Embryonic facial prominence (tissue), 1 donor: ENCODE measurements at regions not wholly inside any gene's neighbourhood (a gene's known extent, or its start where the extent isn't known, plus 50 kb on each side); places are given as distances from the start of the nearest gene placed in this dataset.
A peak's percentile ranks its signal among the peaks of the same experiment; 100 is the strongest.

ENCODE experiments used
- DNase-seq: peaks from one replicate; pipeline ENCODE4 v3.0.0-alpha.2; 2016; ENCODE audit errors: extremely low spot score

DNA sequence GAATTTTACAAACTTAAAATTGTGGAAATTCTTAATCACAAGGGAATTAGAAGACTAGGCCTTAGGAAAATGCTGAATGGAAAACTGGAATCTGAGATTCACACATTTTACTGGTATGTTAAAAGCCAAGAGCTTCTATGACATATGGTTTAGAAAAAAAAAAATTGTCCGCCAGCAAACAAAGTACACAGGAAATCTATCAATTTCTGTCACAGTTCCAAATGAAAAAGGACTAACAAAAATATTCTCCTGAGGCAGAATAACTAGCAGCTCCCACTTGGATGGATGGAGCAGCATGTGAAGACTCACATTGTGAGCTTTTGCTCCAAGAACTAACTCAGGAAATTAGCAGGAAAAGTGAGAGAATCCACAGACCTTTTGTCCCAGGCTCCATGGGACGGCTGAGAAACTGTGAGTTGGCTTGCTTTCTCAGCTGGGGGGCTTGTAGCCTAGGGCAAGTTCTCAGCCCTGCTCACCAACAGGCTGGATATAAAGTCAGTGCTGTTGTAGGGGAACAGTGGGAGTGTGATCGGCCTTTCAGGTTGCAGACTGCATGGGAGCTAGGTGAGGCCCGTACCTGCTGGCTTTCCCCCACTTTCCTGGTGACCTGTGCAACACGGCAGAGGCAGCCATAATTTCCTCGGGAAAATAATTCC lies 731.1 kb upstream of the SGO1 start:
- no peak for DNase-seq

DNA sequence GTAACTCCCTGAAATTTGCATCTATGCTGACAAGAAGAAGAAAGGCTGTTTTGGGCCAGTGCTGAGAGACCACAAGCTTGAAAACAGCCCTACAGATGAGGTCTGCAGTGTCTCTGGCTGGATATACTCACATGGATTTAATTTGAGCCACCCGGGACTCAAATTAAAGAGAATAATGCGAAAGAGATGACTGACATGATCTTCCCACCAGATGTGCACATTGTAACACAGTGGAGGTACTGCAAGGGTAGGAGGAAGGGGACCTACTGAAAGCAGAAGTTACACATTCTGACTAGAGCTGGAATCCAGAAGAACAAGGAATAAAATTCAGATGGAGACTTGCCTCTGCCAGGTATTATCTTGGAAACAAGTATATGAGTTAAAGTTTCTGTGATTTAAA lies 728.3 kb upstream of the SGO1 start:
- peak; percentile 47 for DNase-seq

DNA sequence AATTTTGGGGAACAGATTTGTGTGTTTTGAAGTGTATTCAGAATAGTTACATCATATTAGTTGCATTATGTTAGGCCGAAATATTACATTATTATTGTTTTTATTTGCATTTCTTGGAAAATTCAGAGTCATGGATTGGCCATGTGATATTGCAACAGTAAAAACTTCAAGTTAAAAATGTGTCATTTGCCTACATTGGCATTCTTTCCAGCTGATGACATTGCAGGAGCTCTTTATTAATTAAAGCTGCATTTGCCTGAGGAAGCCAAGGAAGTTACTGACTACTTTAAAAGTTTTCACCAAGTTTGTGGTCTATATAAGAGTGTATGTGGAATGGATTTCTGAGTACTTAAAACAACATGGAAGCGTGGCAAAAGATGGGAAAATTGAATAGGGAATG lies 726.4 kb upstream of the SGO1 start:
- DNase-seq = no peak

GRCh38 chr3:20909511-20909910 lies 723.5 kb upstream of the SGO1 start:
- no peak for DNase-seq

DNA sequence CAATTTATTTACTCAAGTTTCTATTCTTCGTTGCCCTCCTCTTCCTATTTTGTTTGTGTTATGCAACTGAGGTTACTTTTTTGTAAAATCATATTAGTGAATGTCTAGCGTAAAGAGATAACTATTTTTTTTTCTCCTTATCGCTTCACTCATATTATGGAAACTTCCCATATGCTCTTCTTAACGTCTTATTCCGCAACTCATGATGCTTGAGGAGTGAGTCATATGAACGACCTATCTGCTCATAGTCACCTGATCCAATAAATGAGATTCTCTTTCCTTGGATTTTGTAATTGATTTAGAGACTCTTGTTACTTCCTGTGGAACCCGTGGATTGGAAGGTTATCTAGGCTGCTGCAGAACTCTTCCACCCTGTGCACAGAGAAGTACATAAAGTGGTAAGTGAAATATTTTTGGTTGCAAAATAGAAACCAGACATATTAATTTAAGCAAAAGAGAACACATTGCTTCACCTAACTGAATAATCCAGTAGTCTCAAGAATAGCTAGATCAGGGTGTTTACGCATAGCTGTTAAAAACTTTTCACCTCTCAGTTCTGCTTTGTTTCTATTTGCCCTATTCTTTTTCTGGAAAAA lies 719.3 kb upstream of the SGO1 start:
- DNase-seq = no peak

DNA sequence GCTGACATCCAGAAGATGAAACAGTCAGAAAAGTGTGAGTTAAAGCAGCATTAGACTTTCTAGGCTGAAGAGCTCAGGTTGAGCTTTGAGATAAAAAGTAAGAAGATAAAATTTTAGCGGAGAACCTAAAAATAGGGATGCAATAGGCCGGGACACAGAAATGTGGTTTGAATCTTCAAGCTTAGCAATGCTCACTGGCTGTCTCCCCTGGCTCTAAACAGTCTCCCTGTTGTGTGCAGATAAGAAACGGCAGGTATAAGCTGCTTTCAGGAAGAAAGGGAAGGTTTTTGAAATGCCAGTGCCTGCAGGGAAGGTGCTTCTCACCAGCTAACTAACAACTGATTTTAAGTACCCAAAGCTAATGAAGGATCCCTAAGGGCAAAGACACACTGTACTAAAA lies 718.7 kb upstream of the SGO1 start:
- DNase-seq = no peak

DNA sequence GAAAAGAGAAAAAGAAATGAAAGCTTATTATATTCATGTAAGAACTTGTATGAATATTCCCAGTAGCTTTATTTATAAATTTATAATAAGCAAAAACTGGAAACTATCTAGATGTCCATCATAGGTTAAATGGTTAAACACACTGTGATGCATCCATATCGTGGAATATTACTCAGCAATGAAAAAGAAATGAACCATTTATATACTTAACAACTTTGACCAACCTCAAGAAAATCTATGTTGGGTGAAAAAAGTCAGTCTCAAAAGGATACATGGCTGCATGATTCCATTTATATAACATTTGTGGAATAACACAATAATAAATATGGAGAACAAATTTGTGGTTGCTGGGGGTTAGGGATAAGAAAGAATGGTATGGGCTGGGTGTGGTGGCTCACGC lies 713.0 kb upstream of the SGO1 start:
- DNase-seq = no peak

- no peak for DNase-seq
Measured at GRCh38 chr3:20890111-20890519, 704.1 kb upstream of the SGO1 start.

DNA sequence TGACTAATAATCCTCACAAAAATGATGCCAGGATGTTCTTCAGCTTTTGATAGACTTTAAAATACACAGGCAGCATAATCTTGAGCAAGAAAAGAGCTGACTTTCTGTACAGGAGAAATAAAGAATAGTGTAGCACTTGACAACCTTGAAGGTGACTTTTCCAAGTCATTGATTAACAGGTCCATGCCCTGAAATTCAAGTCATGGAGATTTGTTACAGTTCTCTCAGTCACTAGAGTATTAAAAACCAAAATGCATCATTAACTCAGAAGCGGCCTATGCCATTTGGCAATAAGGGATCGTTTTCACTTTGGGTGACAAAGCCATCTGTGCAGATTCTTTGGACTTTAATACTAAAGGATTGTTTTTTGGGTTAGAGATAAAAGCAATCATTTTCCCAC lies 692.7 kb upstream of the SGO1 start:
- DNase-seq = no peak

GRCh38 chr3:20873235-20873634 lies 687.2 kb upstream of the SGO1 start:
- no peak for DNase-seq

- DNase-seq = no peak
Measured at GRCh38 chr3:20870106-20870899, 684.3 kb upstream of the SGO1 start.

- no peak for DNase-seq
Measured at GRCh38 chr3:20865803-20866202, 679.8 kb upstream of the SGO1 start.

GRCh38 chr3:20861454-20861853 lies 675.4 kb upstream of the SGO1 start:
- DNase-seq = no peak

- DNase-seq = no peak
Measured at GRCh38 chr3:20857636-20858035, 671.6 kb upstream of the SGO1 start.

- no peak for DNase-seq
Measured at GRCh38 chr3:20853890-20854289, 667.9 kb upstream of the SGO1 start.

- no peak for DNase-seq
Measured at GRCh38 chr3:20852712-20853111, 666.7 kb upstream of the SGO1 start.

GRCh38 chr3:20849975-20850374 lies 664.0 kb upstream of the SGO1 start:
- no peak for DNase-seq

GRCh38 chr3:20846832-20847231 lies 660.8 kb upstream of the SGO1 start:
- DNase-seq = no peak

DNA sequence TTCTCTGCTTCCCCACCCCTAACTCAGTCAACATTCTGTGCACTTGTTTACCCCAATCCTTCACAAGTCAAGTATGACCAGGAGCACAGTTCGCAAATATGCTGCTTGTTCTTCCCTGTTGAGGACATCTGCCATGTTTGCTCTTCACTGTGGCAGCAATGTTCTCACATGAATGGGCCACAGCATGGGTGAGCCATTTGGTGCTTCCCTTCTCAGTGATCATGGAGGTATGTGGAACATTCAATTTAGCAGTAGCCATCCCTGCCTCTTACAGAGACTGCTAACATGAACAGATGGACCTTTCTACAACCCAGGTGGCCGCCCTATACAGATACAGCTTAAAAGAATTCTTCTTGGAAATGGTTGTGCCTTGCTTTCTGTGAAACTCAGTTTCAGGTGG lies 660.1 kb upstream of the SGO1 start:
- no peak for DNase-seq

DNA sequence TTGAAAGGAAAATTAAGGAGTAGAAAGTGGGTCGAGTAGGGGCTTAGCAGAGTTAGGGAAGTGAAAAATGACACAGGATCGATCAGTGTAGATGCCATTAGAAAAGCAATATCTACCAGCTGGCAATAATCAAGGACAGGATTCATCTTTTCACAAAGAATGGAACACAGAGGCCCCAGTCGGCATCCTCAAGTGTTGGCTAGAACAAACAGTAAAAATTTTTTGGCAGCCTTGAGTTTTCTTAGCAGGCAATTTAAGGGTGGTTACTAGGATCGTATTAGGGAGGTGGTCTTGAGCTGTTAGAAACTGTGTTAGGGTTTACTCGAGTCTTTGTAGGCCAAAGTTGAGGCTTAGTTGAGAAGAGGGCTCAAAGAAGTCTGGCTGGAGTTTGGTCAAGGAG lies 658.8 kb upstream of the SGO1 start:
- no peak for DNase-seq

- DNase-seq = no peak
Measured at GRCh38 chr3:20842594-20843436, 656.8 kb upstream of the SGO1 start.

DNA sequence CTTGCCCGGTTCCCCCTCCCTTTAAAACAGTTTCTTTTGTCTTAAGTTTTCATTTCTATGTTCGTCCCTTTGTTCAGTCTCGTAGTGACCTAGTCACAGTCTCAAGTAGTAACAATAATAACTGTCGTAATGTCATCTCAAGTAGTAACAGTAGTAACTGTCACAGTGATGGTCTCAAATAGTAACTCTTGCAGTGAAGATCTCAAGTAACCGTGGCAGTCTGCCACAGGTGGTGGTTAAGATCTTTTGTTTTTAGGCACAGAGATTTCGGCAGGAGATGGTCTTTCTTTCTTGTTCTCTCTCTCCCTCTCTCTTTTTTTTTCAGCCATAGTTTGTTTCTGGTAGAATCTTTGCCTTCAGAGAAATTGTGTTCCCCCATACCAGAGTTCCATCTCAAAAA lies 656.0 kb upstream of the SGO1 start:
- DNase-seq = no peak
